HCT116 (cell line): ENCODE measurements at regions not wholly inside any gene's neighbourhood (a gene's known extent, or its start where the extent isn't known, plus 50 kb on each side); places are given as distances from the start of the nearest gene placed in this dataset.

Source experiments
- ATAC-seq: fragments of 200-7000 bp; cut with Tn5 transposase; 2 replicates; pipeline ENCODE4 v1.9.1; 2020; ENCODE audit warnings: mild to moderate bottlenecking, moderate library complexity
- BruUV-seq: library from RNA; stranded (reverse); fragments of 400-500 nt; replicated peaks from 2 replicates; lab custom pipeline; 2021; lab: Mats Ljungman, UMichigan
- CTCF ChIA-PET: fragments of 300-600 bp; sonication (Branson Sonifier 250); formaldehyde crosslinking; loops from one replicate; lab custom pipeline; 2021; ENCODE audit warnings: antibody characterized with exemption; lab: Charles Lee
- POLR2A ChIA-PET: fragments of 300-600, 350-600 bp; sonication (Branson Sonifier 250); formaldehyde crosslinking; loops from one replicate; lab custom pipeline; 2021; ENCODE audit warnings: antibody characterized with exemption; lab: Charles Lee
- RAD21 ChIA-PET, 2 experiments: fragments of 300-600 bp; sonication (Branson Sonifier 250); formaldehyde crosslinking; loops; one replicate each; lab custom pipeline; 2023; ENCODE audit warnings: low total read pairs in 2 of 2; ENCODE audit not compliant: uncharacterized antibody in 2 of 2, unreplicated experiment in 2 of 2, low non-redundant PET in 1 of 2; lab: Charles Lee
- DNase-seq: peaks from one replicate; pipeline ENCODE4 v3.0.0-alpha.2; 2010; ENCODE audit warnings: low read depth, low spot score
- H2AFZ ChIP-seq: fragments of 200-600 bp; shearing (Covaris generic), sonication (generic); 2 replicates; pipeline ENCODE4 v1.6.1; 2017; ENCODE audit warnings: low read depth, mixed run types, mixed read lengths, antibody characterized with exemption, low read length; ENCODE audit not compliant: poor library complexity, severe bottlenecking
- H3K27ac ChIP-seq: 2 replicates; pipeline ENCODE4 v1.5.1; 2012; ENCODE audit warnings: low read depth, low read length
- H3K27me3 ChIP-seq: fragments of 200-600 bp; sonication (generic); 2 replicates; pipeline ENCODE4 v1.6.1; 2016; ENCODE audit warnings: mixed run types, low read length, mixed read lengths; ENCODE audit not compliant: insufficient read depth
- H3K36me3 ChIP-seq, 2 experiments: fragments of 200-500 bp in 1 of 2; fragments of 200-600 bp in 1 of 2; sonication (Bioruptor generic) in 1 of 2; sonication (generic) in 1 of 2; 2 replicates each; pipeline versions ENCODE4 v1.5.1 to v1.6.1; 2014 to 2016; ENCODE audit warnings: low read length in 2 of 2, inconsistent platforms in 1 of 2, mixed read lengths in 1 of 2, mixed run types in 1 of 2; ENCODE audit not compliant: insufficient read depth in 2 of 2, control insufficient read depth in 1 of 2
- H3K4me1 ChIP-seq, 2 experiments: fragments of 200-600 bp in 1 of 2; sonication (generic) in 1 of 2; 2 replicates each; pipeline versions ENCODE4 v1.5.1 to v1.6.1; 2012 to 2017; ENCODE audit warnings: low read length in 2 of 2, inconsistent platforms in 1 of 2, mild to moderate bottlenecking in 1 of 2, mixed read lengths in 1 of 2, mixed run types in 1 of 2, moderate library complexity in 1 of 2; ENCODE audit not compliant: insufficient read depth in 2 of 2, control insufficient read depth in 1 of 2
- H3K4me2 ChIP-seq: fragments of 200-600 bp; sonication (generic); 2 replicates; pipeline ENCODE4 v1.6.1; 2017; ENCODE audit warnings: mixed run types, low read length, mixed read lengths
- H3K4me3 ChIP-seq, 2 experiments: fragments of 200-600 bp in 1 of 2; sonication (generic) in 1 of 2; replicated peaks in 1 of 2; 2 replicates each; pipeline ENCODE4 v1.5.1; 2011 to 2016; ENCODE audit warnings: low read length in 2 of 2, control low read depth in 1 of 2, low read depth in 1 of 2, mild to moderate bottlenecking in 1 of 2, mixed read lengths in 1 of 2, mixed run types in 1 of 2
- H3K79me2 ChIP-seq: fragments of 200-600 bp; sonication (generic); 2 replicates; pipeline ENCODE4 v1.6.1; 2017; ENCODE audit warnings: mild to moderate bottlenecking, mixed run types, low read length, moderate library complexity, mixed read lengths; ENCODE audit not compliant: insufficient read depth
- H3K9ac ChIP-seq: fragments of 200-600 bp; sonication (generic); 2 replicates; pipeline ENCODE4 v1.6.1; 2016; ENCODE audit warnings: low read length, mixed read lengths
- H3K9me2 ChIP-seq: fragments of 200-600 bp; sonication (generic), shearing (Covaris generic); 2 replicates; pipeline ENCODE4 v1.6.1; 2017; ENCODE audit warnings: mixed run types, mild to moderate bottlenecking, moderate library complexity; ENCODE audit not compliant: insufficient read depth
- H3K9me3 ChIP-seq, 2 experiments: fragments of 200-500 bp in 1 of 2; fragments of 200-600 bp in 1 of 2; sonication (Bioruptor generic) in 1 of 2; sonication (generic) in 1 of 2; 2 replicates each; pipeline ENCODE4 v1.6.1; 2014 to 2017; ENCODE audit warnings: low read length in 2 of 2, mixed read lengths in 2 of 2, inconsistent platforms in 1 of 2, low read depth in 1 of 2, mild to moderate bottlenecking in 1 of 2, mixed run types in 1 of 2, moderate library complexity in 1 of 2; ENCODE audit not compliant: control insufficient read depth in 1 of 2, insufficient read depth in 1 of 2
- H4K20me1 ChIP-seq: fragments of 200-600 bp; sonication (generic), shearing (Covaris generic); 2 replicates; pipeline ENCODE4 v1.6.1; 2017; ENCODE audit warnings: mixed run types, mild to moderate bottlenecking, moderate library complexity; ENCODE audit not compliant: insufficient read depth
- ELF1 ChIP-seq: IDR thresholded peaks from 2 replicates; pipeline ENCODE4 v1.6.1; 2012; ENCODE audit warnings: low read depth, borderline replicate concordance
- EZH2phosphoT487 ChIP-seq: fragments of 200-600 bp; IDR thresholded peaks from 2 replicates; pipeline ENCODE4 v1.6.1; 2018; ENCODE audit warnings: antibody characterized with exemption, borderline replicate concordance
- FOSL1 ChIP-seq: IDR thresholded peaks from 2 replicates; pipeline ENCODE4 v1.6.1; 2012; ENCODE audit warnings: low read depth
- JUND ChIP-seq: IDR thresholded peaks from 2 replicates; pipeline ENCODE4 v1.6.1; 2012
- POLR2AphosphoS5 ChIP-seq: IDR thresholded peaks from 2 replicates; pipeline ENCODE4 v1.6.1; 2011; ENCODE audit warnings: mild to moderate bottlenecking, low read depth, low read length, moderate library complexity
- SIN3A ChIP-seq: IDR thresholded peaks from 2 replicates; pipeline ENCODE4 v1.6.1; 2012; ENCODE audit warnings: low read depth
- SRF ChIP-seq: IDR thresholded peaks from 2 replicates; pipeline ENCODE4 v1.6.1; 2012; ENCODE audit warnings: low read depth
- TCF7L2 ChIP-seq: IDR thresholded peaks from 2 replicates; pipeline ENCODE4 v1.7.0; 2011; ENCODE audit warnings: borderline replicate concordance, inconsistent platforms; ENCODE audit not compliant: insufficient read depth, insufficient read length; ENCODE audit errors: extremely low read depth
- YY1 ChIP-seq: IDR thresholded peaks from 2 replicates; pipeline ENCODE4 v1.6.1; 2011; ENCODE audit warnings: low read length, low read depth, moderate library complexity, mild to moderate bottlenecking; ENCODE audit not compliant: insufficient replicate concordance; ENCODE audit errors: extremely low read depth
- intact Hi-C: fragments of 100-400 bp; cut with micrococcal nuclease; formaldehyde crosslinking; loops from 2 replicates; pipeline ENCODE4 v1.10.0; 2022
- TF ChIP-seq, protein P1 (sequence below): IDR thresholded peaks from 2 replicates; pipeline ENCODE4 v1.6.1; 2012
- TF ChIP-seq, protein P2 (sequence below): IDR thresholded peaks from 2 replicates; pipeline ENCODE4 v1.6.1; 2011; ENCODE audit warnings: mild to moderate bottlenecking, low read length, moderate library complexity; ENCODE audit not compliant: insufficient replicate concordance; ENCODE audit errors: extremely low read depth

DNA sequence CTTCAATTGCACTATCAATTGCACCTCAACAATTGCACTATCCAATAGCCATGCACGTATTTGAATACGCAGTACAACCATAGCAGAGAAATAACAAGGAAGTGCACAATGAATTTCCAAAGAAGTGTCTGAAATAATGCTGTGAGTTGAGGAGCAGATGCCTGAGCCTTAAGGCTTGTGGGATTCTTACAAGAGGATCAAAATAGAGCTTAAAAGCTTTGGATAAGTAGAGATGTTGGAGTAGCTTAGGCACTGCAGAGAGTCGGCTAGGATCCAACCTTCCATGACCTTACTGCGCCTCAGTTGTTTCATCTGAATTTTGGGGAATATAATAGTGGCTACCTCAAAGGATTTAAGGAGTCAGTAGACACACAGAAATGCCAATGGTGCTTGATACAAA lies 196.1 kb upstream of the FLRT2 start:
- Histone ChIP-seq H3K9me2 (no peaks in the 10 kb centered on the region), H3K27ac (no peak overlapping the region), H3K4me3 (no peak overlapping the region), H3K4me2 (no peak overlapping the region), H4K20me1 (no peaks in the 10 kb centered on the region), H3K27me3 (no peaks in the 10 kb centered on the region), H2AFZ (no peak overlapping the region), H3K9ac (no peak overlapping the region), H3K9me3 (peaks cover 6 to 22% of the 10 kb centered on the region in 2 experiments; a peak in 2 of 4 replicates), H3K4me1 (no peaks in the 10 kb centered on the region), H3K79me2 (no peaks in the 10 kb centered on the region), H3K36me3 (no peaks in the 10 kb centered on the region)
- DNase-seq (no peak), ATAC-seq (no peak)
- intact Hi-C loops, result no loop called here
- POLR2A ChIA-PET, result no interaction called here
- TF ChIP-seq POLR2AphosphoS5, result no peak
- TF ChIP-seq ELF1, result no peak
- no peak for TF ChIP-seq JUND
- no peak for TF ChIP-seq TCF7L2
- TF ChIP-seq, protein P1, sequence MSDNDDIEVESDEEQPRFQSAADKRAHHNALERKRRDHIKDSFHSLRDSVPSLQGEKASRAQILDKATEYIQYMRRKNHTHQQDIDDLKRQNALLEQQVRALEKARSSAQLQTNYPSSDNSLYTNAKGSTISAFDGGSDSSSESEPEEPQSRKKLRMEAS, result no peak
- TF ChIP-seq FOSL1, result no peak
- no peak for TF ChIP-seq SRF
- no peak for TF ChIP-seq YY1
- TF ChIP-seq SIN3A, result no peak
- TF ChIP-seq EZH2phosphoT487, result no peak
- TF ChIP-seq, protein P2, sequence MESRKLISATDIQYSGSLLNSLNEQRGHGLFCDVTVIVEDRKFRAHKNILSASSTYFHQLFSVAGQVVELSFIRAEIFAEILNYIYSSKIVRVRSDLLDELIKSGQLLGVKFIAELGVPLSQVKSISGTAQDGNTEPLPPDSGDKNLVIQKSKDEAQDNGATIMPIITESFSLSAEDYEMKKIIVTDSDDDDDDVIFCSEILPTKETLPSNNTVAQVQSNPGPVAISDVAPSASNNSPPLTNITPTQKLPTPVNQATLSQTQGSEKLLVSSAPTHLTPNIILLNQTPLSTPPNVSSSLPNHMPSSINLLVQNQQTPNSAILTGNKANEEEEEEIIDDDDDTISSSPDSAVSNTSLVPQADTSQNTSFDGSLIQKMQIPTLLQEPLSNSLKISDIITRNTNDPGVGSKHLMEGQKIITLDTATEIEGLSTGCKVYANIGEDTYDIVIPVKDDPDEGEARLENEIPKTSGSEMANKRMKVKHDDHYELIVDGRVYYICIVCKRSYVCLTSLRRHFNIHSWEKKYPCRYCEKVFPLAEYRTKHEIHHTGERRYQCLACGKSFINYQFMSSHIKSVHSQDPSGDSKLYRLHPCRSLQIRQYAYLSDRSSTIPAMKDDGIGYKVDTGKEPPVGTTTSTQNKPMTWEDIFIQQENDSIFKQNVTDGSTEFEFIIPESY, result no peak
- BruUV-seq, result no TSS peak
- RAD21 ChIA-PET, result no interaction called here
- CTCF ChIA-PET, result no interaction called here
